Stomach (tissue), 4 donors: ENCODE measurements at regions not wholly inside any gene's neighbourhood (a gene's known extent, or its start where the extent isn't known, plus 50 kb on each side); places are given as distances from the start of the nearest gene placed in this dataset.

Experiments used
- POLR2A ChIP-seq, 4 donors: fragments of 450-650 bp; IDR thresholded peaks; one replicate each; pipeline ENCODE4 v1.6.1; 2016; ENCODE audit warnings: antibody characterized with exemption in 4 of 4, control low read depth in 2 of 4, mild to moderate bottlenecking in 1 of 4, moderate library complexity in 1 of 4
- TF ChIP-seq, protein P1 (sequence below), 7 experiments: fragments of 450-650 bp in 4 of 7; fragments of 200-600 bp in 3 of 7; sonication (generic) in 3 of 7; IDR thresholded peaks; one replicate each; pipeline ENCODE4 v1.5.1; 2016 to 2019; ENCODE audit warnings: antibody characterized with exemption in 7 of 7, control low read depth in 2 of 7, mild to moderate bottlenecking in 1 of 7

DNA sequence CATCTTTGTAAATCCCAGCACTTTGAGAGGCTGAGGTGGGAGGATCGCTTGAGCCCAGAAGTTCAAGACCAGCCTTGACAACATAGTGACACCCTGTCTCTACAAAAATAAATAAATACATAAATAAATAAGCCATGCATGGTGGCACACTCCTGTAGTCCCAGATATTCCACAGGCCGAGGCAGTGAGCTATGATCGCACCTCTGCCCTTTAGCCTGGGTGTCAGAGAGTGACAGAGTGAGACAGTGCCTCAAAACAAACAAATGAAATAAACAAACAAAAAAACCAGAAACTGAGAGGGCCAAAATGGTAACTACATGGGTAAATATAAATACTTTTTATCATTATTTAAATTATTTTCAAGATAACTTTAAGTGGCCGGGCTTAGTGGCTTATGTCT, 445.4 kb downstream of the ZIC1 start:
- TF ChIP-seq POLR2A (IDR thresholded peaks at IDR 0.05), result no peak
- TF ChIP-seq, protein P1, sequence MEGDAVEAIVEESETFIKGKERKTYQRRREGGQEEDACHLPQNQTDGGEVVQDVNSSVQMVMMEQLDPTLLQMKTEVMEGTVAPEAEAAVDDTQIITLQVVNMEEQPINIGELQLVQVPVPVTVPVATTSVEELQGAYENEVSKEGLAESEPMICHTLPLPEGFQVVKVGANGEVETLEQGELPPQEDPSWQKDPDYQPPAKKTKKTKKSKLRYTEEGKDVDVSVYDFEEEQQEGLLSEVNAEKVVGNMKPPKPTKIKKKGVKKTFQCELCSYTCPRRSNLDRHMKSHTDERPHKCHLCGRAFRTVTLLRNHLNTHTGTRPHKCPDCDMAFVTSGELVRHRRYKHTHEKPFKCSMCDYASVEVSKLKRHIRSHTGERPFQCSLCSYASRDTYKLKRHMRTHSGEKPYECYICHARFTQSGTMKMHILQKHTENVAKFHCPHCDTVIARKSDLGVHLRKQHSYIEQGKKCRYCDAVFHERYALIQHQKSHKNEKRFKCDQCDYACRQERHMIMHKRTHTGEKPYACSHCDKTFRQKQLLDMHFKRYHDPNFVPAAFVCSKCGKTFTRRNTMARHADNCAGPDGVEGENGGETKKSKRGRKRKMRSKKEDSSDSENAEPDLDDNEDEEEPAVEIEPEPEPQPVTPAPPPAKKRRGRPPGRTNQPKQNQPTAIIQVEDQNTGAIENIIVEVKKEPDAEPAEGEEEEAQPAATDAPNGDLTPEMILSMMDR (IDR thresholded peaks at IDR 0.05), result no peak
